ENCODE measurements at regions not wholly inside any gene's neighbourhood (a gene's known extent, or its start where the extent isn't known, plus 50 kb on each side); places are given as distances from the start of the nearest gene placed in this dataset.

- DNase-seq (no peak), ATAC-seq (no peak)
- intact Hi-C loops (cut with micrococcal nuclease) = no loop called here
- Histone ChIP-seq H3K9me3 (ENCODE audit: low read length) (no peaks in the 10 kb centered on the region), H3F3A (ENCODE audit: low read length, unreplicated experiment) (no peaks in the 10 kb centered on the region), H4K20me1 (ENCODE audit: low read length) (no peaks in the 10 kb centered on the region), H3K4me2 (ENCODE audit: low read length) (no peak overlapping the region), H3K4me1 (ENCODE audit: insufficient read depth, low read length) (no peaks in the 10 kb centered on the region), H3K9me2 (replicated peaks; ENCODE audit: low read length) (no peaks in the 10 kb centered on the region), H3K27me3 (ENCODE audit: low read length) (no peaks in the 10 kb centered on the region), H3K4me3 (ENCODE audit: low read length) (no peak overlapping the region), H3K9ac (ENCODE audit: low read length) (no peak overlapping the region), H3K27ac (ENCODE audit: low read length) (no peak overlapping the region), H2AFZ (ENCODE audit: low read length) (no peak overlapping the region), H3K79me2 (ENCODE audit: low read length) (no peaks in the 10 kb centered on the region), H3K36me3 (ENCODE audit: low read depth, low read length) (no peaks in the 10 kb centered on the region)
- POLR2A ChIA-PET (ENCODE audit: unreplicated experiment) = no interaction called here
- BruUV-seq (replicated peaks) = no TSS peak
- TF ChIP-seq EZH2 (IDR thresholded peaks at IDR 0.05; ENCODE audit: low read length, unreplicated experiment) (no peak), CTCF (conservative IDR thresholded peaks at IDR 0.05; ENCODE audit: low read depth, low read length) (no peak), EZH2phosphoT487 (IDR thresholded peaks at IDR 0.05; ENCODE audit: borderline replicate concordance, low read length) (no peak)
- CTCF ChIA-PET = no interaction called here
Observed at GRCh38 chr3:22977042-22977441, 226.1 kb upstream of the UBE2E2 start.

GRCh38 chr3:22977650-22978289 lies 225.4 kb upstream of the UBE2E2 start:
- no peak for TF ChIP-seq CTCF (conservative IDR thresholded peaks at IDR 0.05; ENCODE audit: low read depth, low read length)
- H3K4me2 ChIP-seq (ENCODE audit: low read length) = no peak overlapping the region
- H3K27ac ChIP-seq (ENCODE audit: low read length) = no peak overlapping the region
- CTCF ChIA-PET = no interaction called here
- DNase-seq = no peak
- no peaks in the 10 kb centered on the region for H3K27me3 ChIP-seq (ENCODE audit: low read length)
- H3K36me3 ChIP-seq (ENCODE audit: low read depth, low read length) = no peaks in the 10 kb centered on the region
- H3K9ac ChIP-seq (ENCODE audit: low read length) = no peak overlapping the region
- POLR2A ChIA-PET (ENCODE audit: unreplicated experiment) = no interaction called here
- no peak overlapping the region for H3K4me3 ChIP-seq (ENCODE audit: low read length)
- no TSS peak for BruUV-seq (replicated peaks)
- ATAC-seq = no peak
- no peaks in the 10 kb centered on the region for H3K9me3 ChIP-seq (ENCODE audit: low read length)
- no peaks in the 10 kb centered on the region for H3K4me1 ChIP-seq (ENCODE audit: insufficient read depth, low read length)
- no peaks in the 10 kb centered on the region for H3K79me2 ChIP-seq (ENCODE audit: low read length)
- H3F3A ChIP-seq (ENCODE audit: low read length, unreplicated experiment) = no peaks in the 10 kb centered on the region
- no peaks in the 10 kb centered on the region for H4K20me1 ChIP-seq (ENCODE audit: low read length)
- no peaks in the 10 kb centered on the region for H3K9me2 ChIP-seq (replicated peaks; ENCODE audit: low read length)
- intact Hi-C loops (cut with micrococcal nuclease) = no loop called here
- no peak overlapping the region for H2AFZ ChIP-seq (ENCODE audit: low read length)

- BruUV-seq (replicated peaks) = no TSS peak
- no peaks in the 10 kb centered on the region for H3K9me3 ChIP-seq (ENCODE audit: low read length)
- CTCF ChIA-PET = no interaction called here
- no peaks in the 10 kb centered on the region for H3K27me3 ChIP-seq (ENCODE audit: low read length)
- H3K4me3 ChIP-seq (ENCODE audit: low read length) = no peak overlapping the region
- H3K9ac ChIP-seq (ENCODE audit: low read length) = no peak overlapping the region
- H3F3A ChIP-seq (ENCODE audit: low read length, unreplicated experiment) = no peaks in the 10 kb centered on the region
- ATAC-seq (no peak), DNase-seq (peak; percentile 12)
- no peak overlapping the region for H3K27ac ChIP-seq (ENCODE audit: low read length)
- no peaks in the 10 kb centered on the region for H3K4me1 ChIP-seq (ENCODE audit: insufficient read depth, low read length)
- H4K20me1 ChIP-seq (ENCODE audit: low read length) = no peaks in the 10 kb centered on the region
- no peak overlapping the region for H2AFZ ChIP-seq (ENCODE audit: low read length)
- POLR2A ChIA-PET (ENCODE audit: unreplicated experiment) = interaction anchor here (0.6 kb wide), 1 partner anchor 475 kb away, joined by 4 read pairs; no protein-coding TSS in a partner anchor
- no peak for TF ChIP-seq EZH2 (IDR thresholded peaks at IDR 0.05; ENCODE audit: low read length, unreplicated experiment)
- no peak for TF ChIP-seq CTCF (conservative IDR thresholded peaks at IDR 0.05; ENCODE audit: low read depth, low read length)
- TF ChIP-seq EZH2phosphoT487 (IDR thresholded peaks at IDR 0.05; ENCODE audit: borderline replicate concordance, low read length) = no peak
- H3K79me2 ChIP-seq (ENCODE audit: low read length) = no peaks in the 10 kb centered on the region
- no peak overlapping the region for H3K4me2 ChIP-seq (ENCODE audit: low read length)
- intact Hi-C loops (cut with micrococcal nuclease) = no loop called here
- H3K9me2 ChIP-seq (replicated peaks; ENCODE audit: low read length) = no peaks in the 10 kb centered on the region
- no peaks in the 10 kb centered on the region for H3K36me3 ChIP-seq (ENCODE audit: low read depth, low read length)
Observed at GRCh38 chr3:22979581-22979980, 223.5 kb upstream of the UBE2E2 start.
